ENCODE measurements at regions not wholly inside any gene's neighbourhood (a gene's known extent, or its start where the extent isn't known, plus 50 kb on each side); places are given as distances from the start of the nearest gene placed in this dataset.

DNA sequence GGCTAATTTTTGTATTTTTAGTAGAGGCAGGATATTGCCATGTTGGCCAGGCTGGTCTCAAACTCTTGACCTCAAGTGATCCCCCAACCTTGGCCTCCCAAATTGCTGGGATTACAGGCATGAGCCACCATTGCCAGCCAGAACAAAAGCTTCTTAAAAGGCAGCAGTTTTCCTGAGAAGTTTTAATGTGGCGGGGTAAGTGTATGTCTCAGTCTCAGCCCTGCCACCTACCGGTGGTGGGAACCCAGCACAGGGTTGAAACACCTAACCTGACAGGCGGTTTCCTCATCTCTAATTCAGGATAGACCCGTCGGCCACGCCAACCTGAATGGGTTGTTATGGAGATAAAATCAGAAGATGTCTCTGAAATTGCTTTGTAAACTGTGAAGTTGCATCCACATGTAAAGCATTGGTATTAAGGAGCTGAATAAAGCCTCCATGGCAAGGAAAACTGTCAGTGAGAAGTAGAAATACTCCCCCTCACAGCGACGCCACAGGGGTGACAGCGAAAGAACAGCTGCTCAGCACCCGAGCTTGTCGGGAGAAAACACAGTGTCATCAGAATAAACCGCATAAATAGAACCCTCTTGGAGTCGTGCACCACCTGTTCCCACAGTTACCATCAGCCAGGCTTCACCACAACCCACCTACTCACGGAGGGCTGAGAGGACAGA lies 165.9 kb upstream of the NCAM1 start:
- peak; percentile 67 for DNase-seq

GRCh38 chr11:112795911-112796649 lies 165.1 kb upstream of the NCAM1 start:
- peak; percentile 41 for DNase-seq

GRCh38 chr11:112797092-112797491 lies 164.1 kb upstream of the NCAM1 start:
- DNase-seq = peak; percentile 65

- peak; percentile 79 for DNase-seq
Observed at GRCh38 chr11:112797648-112798293, 163.4 kb upstream of the NCAM1 start.

DNA sequence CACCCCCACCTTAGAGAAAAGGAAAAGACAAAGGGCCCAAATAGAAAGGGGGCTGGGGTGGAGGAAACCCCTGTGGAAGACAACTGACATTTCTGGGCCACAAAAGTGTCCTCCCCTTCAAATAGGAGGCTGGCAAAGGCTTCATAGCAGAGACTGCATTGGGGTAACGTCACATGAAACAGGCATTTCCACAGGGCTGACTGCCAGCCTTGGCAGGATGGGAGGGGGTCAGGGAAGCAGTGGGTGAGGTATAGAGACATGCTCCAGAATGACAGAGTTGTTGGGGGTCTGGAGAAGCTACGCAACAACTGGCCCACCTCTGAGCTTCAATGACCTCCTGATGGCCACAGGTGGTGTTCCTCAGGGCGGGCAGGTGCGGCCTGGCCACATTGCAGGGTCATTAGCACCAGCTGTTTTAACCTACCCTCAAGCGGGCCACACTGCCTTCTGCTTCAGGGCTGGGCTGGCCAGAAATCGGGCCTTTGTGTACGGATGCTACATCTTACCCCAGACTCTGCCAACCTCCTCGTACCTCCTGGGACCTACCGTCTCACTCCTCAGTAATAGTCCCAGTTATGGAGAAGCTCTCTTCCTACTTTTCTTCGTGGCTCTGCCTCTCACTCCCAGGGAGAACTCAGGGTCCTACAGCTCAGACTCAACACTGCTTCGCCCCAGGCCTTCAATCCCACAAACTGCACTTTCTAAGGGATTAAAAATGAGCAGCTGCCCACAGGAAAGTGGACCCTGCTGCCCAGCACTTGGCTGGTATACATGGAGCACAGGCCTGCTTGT lies 160.0 kb upstream of the NCAM1 start:
- peak; percentile 40 for DNase-seq

GRCh38 chr11:112801817-112802088 lies 159.5 kb upstream of the NCAM1 start:
- peak; percentile 40 for DNase-seq

DNA sequence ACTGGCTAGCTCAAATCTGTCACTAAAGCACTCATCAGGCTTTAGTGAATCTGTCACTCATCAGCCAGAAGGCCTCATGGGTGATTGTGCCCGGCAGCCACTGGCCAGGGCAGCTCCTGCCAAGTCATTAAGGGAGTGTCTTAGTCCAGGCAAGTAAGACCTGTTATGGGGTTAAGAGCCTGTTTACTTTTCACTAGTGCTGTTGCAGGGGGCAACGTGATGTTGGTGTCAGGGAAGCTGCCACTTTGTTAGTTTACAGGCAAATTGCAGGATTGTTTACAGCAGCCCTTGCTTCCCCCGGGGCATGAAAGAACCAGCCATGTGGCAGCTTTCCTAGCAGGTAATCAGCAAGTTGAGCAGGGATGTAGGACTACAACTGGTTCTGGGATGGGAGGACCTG lies 155.6 kb upstream of the NCAM1 start:
- DNase-seq = no peak

- DNase-seq = no peak
Observed at GRCh38 chr11:112806256-112806655, 155.0 kb upstream of the NCAM1 start.

- DNase-seq = peak; percentile 62
Observed at GRCh38 chr11:112806876-112807275, 154.3 kb upstream of the NCAM1 start.

- DNase-seq = no peak
Observed at GRCh38 chr11:112809429-112809828, 151.8 kb upstream of the NCAM1 start.

DNA sequence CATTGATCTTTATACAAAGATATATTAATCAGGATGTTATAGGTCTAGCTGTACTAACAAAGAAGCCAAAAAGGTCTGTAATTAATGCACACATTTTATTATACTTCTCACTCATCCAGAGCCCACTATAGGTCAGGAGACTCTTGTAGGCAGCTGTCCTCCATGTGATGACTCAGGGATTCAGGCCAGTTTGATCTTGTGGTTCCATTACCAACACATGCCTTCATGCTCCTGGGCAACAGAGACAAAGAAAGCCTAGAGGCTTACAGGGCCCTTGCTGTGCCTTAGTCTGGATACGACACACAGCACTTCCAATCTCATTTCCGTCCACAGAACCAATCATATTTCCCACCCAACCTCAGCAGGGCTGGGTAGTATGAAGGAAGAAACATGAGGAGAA lies 150.3 kb upstream of the NCAM1 start:
- no peak for DNase-seq

DNA sequence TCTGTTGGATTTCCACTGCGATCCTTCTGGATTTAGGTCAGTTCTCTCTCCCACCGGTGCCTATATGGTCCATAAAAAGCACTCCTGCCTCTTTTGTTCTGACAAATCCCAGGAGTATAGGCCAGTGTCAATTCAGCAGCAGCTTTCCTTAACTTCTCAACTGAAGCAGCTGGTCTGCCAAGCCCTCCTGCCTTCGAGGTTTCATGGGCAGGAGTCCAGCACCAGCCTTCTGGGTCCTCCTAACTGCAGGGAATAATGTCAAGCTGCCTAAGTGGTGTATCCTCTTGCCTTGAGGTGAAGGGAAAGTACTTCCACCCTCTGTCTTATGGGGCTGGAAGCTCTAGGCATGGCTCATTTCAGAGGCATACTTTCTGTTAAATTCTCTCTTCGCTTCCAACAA lies 149.4 kb upstream of the NCAM1 start:
- peak; percentile 61 for DNase-seq

GRCh38 chr11:112812729-112813128 lies 148.5 kb upstream of the NCAM1 start:
- no peak for DNase-seq

- DNase-seq = no peak
Observed at GRCh38 chr11:112814168-112814567, 147.1 kb upstream of the NCAM1 start.

GRCh38 chr11:112817376-112817775 lies 143.8 kb upstream of the NCAM1 start:
- DNase-seq = no peak

GRCh38 chr11:112822478-112823274 lies 138.5 kb upstream of the NCAM1 start:
- no peak for DNase-seq

- DNase-seq = no peak
Observed at GRCh38 chr11:112826026-112826425, 135.2 kb upstream of the NCAM1 start.

DNA sequence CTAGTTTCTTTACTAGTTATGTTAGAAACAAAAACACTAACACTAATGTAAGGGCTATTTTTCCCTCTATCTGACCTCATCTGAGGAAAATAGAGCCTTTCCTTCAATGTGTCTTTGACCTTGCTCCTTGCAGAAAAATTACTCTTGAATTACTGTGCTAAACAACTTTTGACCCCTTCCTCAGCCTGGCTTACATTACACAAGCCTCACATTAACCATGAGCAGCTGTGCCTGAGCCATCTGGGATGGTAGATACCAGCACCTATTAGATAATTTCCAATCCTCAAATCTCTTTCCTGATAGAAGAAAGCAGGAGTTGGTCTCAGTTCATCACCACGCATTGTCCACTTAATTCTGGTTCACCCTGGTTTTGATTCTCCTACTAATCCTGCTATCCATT lies 134.4 kb upstream of the NCAM1 start:
- no peak for DNase-seq

- DNase-seq = no peak
Observed at GRCh38 chr11:112828421-112828820, 132.8 kb upstream of the NCAM1 start.

GRCh38 chr11:112829971-112830654 lies 131.1 kb upstream of the NCAM1 start:
- no peak for DNase-seq

- DNase-seq = no peak
Observed at GRCh38 chr11:112831041-112831440, 130.2 kb upstream of the NCAM1 start.
